Activated naive CD4-positive, alpha-beta T cell treated with anti-CD3 and anti-CD28 coated beads, Interleukin-2, amount 50 U/mL, for 72 hours (primary cell): ENCODE measurements at regions not wholly inside any gene's neighbourhood (a gene's known extent, or its start where the extent isn't known, plus 50 kb on each side); places are given as distances from the start of the nearest gene placed in this dataset.
"Not testable (repeated sequence)": the region's sequence is repeated elsewhere in the genome, so short reads cannot be mapped to it uniquely, and the experiment has no call there.

Experiments
- ATAC-seq, 2 donors: fragments of 150-1000 bp; cut with Tn5 transposase; 2 replicates each; pipeline ENCODE4 v1.10.0; 2021; ENCODE audit warnings: mild to moderate bottlenecking in 2 of 2, moderate library complexity in 2 of 2
- DNase-seq, 2 donors: peaks; one replicate each; pipeline ENCODE4 v3.0.0; 2021 to 2022; ENCODE audit warnings: low spot score in 2 of 2
- H3K27ac Mint-ChIP-seq, 2 donors: one replicate each; pipeline ENCODE4 v1.8.0; 2022; ENCODE audit warnings: mild to moderate bottlenecking in 2 of 2, mixed read lengths in 2 of 2
- H3K36me3 Mint-ChIP-seq, 2 donors: one replicate each; pipeline ENCODE4 v1.8.0; 2022; ENCODE audit warnings: mixed read lengths in 2 of 2
- H3K9me3 Mint-ChIP-seq, 2 donors: one replicate each; pipeline ENCODE4 v1.8.0; 2022; ENCODE audit warnings: mixed read lengths in 2 of 2

DNA sequence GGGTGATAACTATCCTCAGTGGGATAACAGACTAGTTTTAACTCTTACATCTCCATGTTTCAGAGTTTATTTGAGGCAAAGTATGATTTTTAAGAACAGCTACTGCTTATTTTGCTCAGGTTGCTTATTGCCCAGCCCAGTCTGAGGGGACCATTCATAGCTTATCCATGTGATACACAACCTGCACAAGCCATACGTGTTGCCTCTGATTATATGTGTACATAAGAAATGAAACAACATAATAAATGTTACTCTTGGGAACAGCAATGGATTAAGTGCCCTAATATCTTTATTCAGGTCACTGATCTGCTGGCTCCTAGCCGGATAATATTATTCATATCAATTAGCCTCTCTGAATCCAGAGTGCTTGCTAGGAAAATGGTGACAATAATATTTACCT is 236.2 kb downstream of the CGGBP1 start:
- Mint-ChIP-seq H3K9me3 (no peaks in the 10 kb centered on the region), H3K27ac (no peak overlapping the region), H3K36me3 (no peaks in the 10 kb centered on the region)
- DNase-seq = no peak
- ATAC-seq = no peak

GRCh38 chr3:87813503-87813902 is 245.3 kb downstream of the CGGBP1 start:
- not testable (repeated sequence) for ATAC-seq, H3K27ac Mint-ChIP-seq, H3K36me3 Mint-ChIP-seq, H3K9me3 Mint-ChIP-seq, DNase-seq

DNA sequence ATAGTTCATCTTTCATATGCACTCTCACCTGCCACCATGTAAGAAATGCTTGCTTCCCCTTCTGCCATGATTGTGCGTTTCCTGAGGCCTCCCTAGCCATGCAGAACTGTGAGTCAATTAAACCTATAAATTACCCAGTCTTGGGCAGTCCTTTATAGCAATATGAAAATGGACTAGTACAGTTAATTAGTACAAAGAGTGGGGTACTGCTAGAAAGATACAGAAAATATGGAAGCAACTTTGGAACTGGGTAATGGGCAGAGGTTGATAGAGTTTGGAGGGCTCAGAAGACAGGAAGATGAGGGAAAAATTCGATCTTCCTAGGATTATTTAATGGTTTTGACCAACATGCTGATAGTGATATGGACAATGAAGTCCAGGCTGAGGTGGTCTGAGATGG is 246.9 kb downstream of the CGGBP1 start:
- no peak for ATAC-seq
- DNase-seq = no peak
- no peak overlapping the region for H3K27ac Mint-ChIP-seq
- peaks cover 0 to 3% of the 10 kb centered on the region in 2 donors for H3K9me3 Mint-ChIP-seq
- H3K36me3 Mint-ChIP-seq = no peaks in the 10 kb centered on the region

DNA sequence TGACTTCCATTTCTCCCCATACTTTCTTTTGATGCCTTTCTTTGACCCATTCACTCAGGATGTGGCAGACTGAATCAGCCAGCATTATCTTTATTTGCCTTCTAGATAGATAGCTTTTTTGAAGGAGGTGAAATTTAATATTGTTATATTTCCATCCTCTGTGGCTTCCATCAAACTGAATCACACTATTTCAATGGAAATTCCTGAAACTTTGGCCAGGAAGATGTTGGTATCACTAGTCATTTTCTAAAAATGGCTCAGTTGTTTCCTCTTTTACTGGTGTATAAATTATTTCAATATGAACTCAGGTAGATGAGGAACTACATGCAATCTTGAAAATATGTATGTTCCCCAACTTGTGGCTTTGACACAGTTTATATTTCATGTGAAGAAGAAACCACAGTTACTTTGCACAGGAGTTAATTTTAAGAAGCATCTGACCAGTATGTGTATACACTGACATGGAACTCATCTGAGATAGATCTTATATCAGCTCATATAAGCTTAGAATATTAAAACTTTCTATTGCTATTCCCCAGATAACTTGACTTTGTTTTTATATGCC is 248.3 kb downstream of the CGGBP1 start:
- no peak for DNase-seq
- Mint-ChIP-seq H3K9me3 (peaks cover 0 to 3% of the 10 kb centered on the region in 2 donors), H3K27ac (no peak overlapping the region), H3K36me3 (no peaks in the 10 kb centered on the region)
- ATAC-seq = no peak

GRCh38 chr3:87805670-87806069 is 253.1 kb downstream of the CGGBP1 start:
- no peaks in the 10 kb centered on the region for H3K9me3 Mint-ChIP-seq
- ATAC-seq (no peak), DNase-seq (no peak)
- no peaks in the 10 kb centered on the region for H3K36me3 Mint-ChIP-seq
- no peak overlapping the region for H3K27ac Mint-ChIP-seq

DNA sequence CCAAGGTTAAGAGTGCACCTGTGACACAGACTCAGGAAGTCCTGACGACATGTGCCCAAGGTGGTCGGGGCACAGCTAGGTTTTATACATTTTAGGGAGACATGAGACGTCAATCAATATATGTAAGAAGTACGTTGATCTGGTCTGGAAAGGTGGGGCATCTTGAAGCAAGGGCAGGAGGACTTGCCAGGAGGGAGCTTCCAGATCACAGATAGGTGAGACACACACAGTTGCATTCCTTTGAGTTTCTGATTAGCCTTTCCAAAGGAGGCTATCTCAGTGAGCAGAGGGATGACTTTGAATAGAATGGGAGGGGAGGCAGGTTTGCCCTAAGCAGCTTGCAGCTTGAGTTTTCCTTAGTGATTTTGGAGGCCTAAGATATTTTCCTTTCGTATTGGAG is 257.4 kb downstream of the CGGBP1 start:
- Mint-ChIP-seq H3K36me3 (no peaks in the 10 kb centered on the region), H3K9me3 (no peaks in the 10 kb centered on the region), H3K27ac (no peak overlapping the region)
- no peak for DNase-seq
- ATAC-seq = no peak

GRCh38 chr3:87800516-87800915 is 258.3 kb downstream of the CGGBP1 start:
- H3K27ac Mint-ChIP-seq = no peak overlapping the region
- H3K36me3 Mint-ChIP-seq = no peaks in the 10 kb centered on the region
- ATAC-seq (no peak), DNase-seq (no peak)
- H3K9me3 Mint-ChIP-seq = peaks cover 0 to 5% of the 10 kb centered on the region in 2 donors

- H3K36me3 Mint-ChIP-seq = no peaks in the 10 kb centered on the region
- H3K27ac Mint-ChIP-seq = no peak overlapping the region
- no peak for DNase-seq
- peaks cover 0 to 5% of the 10 kb centered on the region in 2 donors for H3K9me3 Mint-ChIP-seq
- no peak for ATAC-seq
Measured at GRCh38 chr3:87798567-87798947, 260.2 kb downstream of the CGGBP1 start.

DNA sequence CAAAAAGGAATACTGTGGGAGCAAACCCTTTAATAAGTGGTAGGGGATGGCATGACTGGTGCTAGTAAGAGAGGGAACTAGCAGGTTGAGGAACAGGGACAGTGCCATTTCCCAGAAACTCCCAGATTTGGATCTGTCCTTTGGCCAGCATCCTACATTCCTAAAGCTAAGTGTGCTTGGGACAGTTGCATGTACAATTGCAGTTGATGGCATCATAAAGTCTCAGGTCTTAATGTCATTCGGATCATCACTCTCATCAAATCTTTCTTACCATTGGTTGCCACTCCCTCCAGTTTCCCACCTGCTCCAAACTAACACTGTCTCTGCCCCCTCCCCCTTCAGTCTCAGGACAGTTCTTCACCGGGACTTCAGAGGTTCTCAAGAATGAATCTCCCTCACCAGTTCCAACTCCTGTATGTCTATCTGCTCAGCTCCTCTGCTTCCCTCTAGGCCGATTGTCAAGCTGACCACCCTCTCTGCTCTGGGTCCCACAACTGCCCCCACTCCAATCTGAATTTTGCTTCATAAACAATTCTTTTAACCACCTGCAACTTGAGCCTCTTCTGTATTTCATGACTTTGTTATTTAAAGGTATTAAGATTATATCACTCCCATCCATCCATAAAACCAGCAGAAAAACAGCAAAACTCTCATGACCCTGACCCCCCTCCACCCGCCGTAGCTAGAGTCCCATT is 260.8 kb downstream of the CGGBP1 start:
- ATAC-seq = no peak
- DNase-seq = no peak
- Mint-ChIP-seq H3K36me3 (no peaks in the 10 kb centered on the region), H3K27ac (no peak overlapping the region), H3K9me3 (peaks cover 0 to 5% of the 10 kb centered on the region in 2 donors)

GRCh38 chr3:87796843-87797185 is 262.0 kb downstream of the CGGBP1 start:
- peaks cover 0 to 5% of the 10 kb centered on the region in 2 donors for H3K9me3 Mint-ChIP-seq
- H3K36me3 Mint-ChIP-seq = peaks cover 0 to 4% of the 10 kb centered on the region in 2 donors
- DNase-seq (no peak), ATAC-seq (no peak)
- no peak overlapping the region for H3K27ac Mint-ChIP-seq

GRCh38 chr3:87796137-87796842 is 262.5 kb downstream of the CGGBP1 start:
- Mint-ChIP-seq H3K27ac (no peak overlapping the region), H3K9me3 (peaks cover 0 to 5% of the 10 kb centered on the region in 2 donors), H3K36me3 (peaks cover 0 to 4% of the 10 kb centered on the region in 2 donors)
- ATAC-seq (no peak), DNase-seq (no peak)

DNA sequence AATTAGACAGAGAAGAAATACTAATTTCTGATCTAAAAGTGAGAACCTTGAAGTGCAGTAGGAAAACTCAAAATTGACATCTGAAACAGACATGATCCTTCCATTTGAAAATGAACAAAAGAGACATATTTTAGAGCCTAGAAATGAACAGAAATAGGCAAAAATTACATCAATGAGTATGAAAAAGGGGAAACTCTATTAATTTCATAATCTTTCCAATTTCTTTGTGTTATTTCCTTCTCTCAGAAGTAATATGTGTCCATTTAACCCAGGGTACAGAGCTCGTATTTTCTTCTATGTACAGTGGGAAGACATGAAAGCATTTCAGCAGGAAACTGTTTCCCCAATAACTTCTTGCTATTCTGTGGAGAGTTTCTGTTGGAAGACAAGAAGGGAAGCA is 263.1 kb downstream of the CGGBP1 start:
- peaks cover 0 to 5% of the 10 kb centered on the region in 2 donors for H3K9me3 Mint-ChIP-seq
- ATAC-seq (no peak), DNase-seq (no peak)
- H3K36me3 Mint-ChIP-seq = peaks cover 0 to 4% of the 10 kb centered on the region in 2 donors
- H3K27ac Mint-ChIP-seq = no peak overlapping the region

DNA sequence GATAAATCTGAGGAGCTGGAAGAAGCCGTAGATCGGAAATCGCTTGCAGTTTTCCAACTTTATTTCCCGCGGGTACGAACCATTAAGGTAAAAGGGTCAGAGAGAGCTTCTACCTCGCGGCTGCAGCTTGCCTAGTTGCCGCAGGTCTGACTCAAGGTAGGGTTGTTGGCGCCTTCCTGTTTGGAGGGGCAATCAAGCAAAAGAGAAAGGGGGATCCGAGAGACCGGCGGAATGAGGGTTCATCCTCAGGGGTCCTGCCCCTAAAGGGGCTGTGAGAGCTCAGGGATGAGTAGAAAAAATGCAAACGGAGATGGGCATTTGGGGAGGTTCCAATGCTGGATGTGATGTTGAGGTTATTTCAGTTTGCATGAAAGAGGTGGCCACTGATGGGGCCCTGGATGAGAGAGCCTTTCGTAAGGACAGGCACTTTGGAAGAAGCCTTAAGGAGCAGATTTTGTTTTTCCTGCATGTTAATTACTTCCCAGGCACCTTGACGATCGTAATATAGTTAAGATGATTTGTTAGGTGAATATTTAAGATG is 265.4 kb downstream of the CGGBP1 start:
- ATAC-seq = peak in 1 of 2 donors; percentile 44
- DNase-seq = peak in 1 of 2 donors; percentile 6
- Mint-ChIP-seq H3K9me3 (peaks cover 5 to 11% of the 10 kb centered on the region in 2 donors), H3K36me3 (peaks cover 4 to 5% of the 10 kb centered on the region in 2 donors), H3K27ac (no peak overlapping the region)

GRCh38 chr3:87792534-87793336 is 266.1 kb downstream of the CGGBP1 start, which contains the start of gene HTR1F:
TSS of gene HTR1F (plus strand) at chr3:87792706.
- H3K27ac Mint-ChIP-seq = no peak within 1 kb of the TSS
- H3K9me3 Mint-ChIP-seq = peaks cover 5 to 11% of the 10 kb centered on the region in 2 donors
- peaks cover 4 to 5% of the 10 kb centered on the region in 2 donors for H3K36me3 Mint-ChIP-seq
- no peak for DNase-seq
- ATAC-seq = peak; percentile 33 to 70

DNA sequence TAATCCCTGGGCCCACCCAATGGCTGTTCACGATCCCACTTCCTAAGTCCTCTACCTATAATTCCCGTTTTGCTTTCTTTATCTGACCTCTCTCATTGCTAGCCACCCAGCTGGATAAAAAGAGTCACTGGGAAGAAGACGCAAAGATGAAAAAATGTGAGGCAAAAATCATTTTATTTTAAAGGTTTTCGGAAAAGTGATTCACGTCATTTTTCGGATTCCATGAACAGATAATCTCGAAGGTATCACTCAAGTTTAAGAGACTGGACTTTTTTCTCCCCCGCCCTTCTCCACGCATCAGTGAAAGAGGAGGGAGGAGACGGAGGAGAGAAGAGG is 266.6 kb downstream of the CGGBP1 start:
- H3K9me3 Mint-ChIP-seq = peaks cover 5 to 11% of the 10 kb centered on the region in 2 donors
- peaks cover 4 to 5% of the 10 kb centered on the region in 2 donors for H3K36me3 Mint-ChIP-seq
- ATAC-seq (no peak), DNase-seq (no peak)
- no peak overlapping the region for H3K27ac Mint-ChIP-seq

DNA sequence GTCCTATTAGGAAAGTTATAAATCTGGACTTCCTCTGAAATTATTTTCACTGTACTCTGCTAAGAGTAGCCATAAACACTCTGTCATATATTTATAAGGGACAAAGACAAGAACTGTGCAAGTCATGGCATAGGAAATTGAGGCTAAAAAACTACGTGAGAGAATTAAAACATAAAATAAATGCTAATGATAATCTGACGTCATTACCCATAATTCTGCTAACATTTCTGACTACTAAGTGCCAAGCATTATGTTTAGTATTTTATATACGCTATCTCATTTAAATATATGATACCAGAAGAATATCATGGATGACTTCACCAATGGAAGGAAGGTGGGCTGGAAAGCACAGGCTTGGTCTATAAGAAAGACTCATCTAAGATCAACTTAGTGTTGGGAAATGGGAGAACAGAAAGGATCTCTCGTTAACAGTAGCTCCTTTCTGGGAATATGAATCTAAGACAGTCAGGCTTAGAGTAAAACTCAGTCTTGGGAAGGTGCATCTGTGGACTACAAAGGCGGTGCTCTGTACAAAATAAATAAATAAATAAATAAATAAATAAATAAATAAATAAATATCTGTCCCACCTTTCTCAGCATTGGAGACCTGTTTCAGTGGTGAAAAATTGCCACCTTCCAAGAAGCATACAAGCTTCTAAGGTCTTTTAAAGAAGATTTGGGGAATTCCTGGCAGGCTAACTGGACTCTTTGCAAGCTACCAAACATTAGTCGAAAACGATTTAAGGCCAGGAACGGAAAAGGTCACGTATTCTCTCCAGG is 267.4 kb downstream of the CGGBP1 start:
- DNase-seq (no peak), ATAC-seq (no peak)
- Mint-ChIP-seq H3K36me3 (peaks cover 4 to 5% of the 10 kb centered on the region in 2 donors), H3K9me3 (peaks cover 5 to 11% of the 10 kb centered on the region in 2 donors), H3K27ac (no peak overlapping the region)
